AG04450 (cell line): ENCODE measurements at regions not wholly inside any gene's neighbourhood (a gene's known extent, or its start where the extent isn't known, plus 50 kb on each side); places are given as distances from the start of the nearest gene placed in this dataset.

Source experiments
- CTCF ChIA-PET: fragments of 300-600, 350-600 bp; formaldehyde crosslinking; extraction: SDS; loops from one replicate; lab custom pipeline; 2022; ENCODE audit warnings: antibody characterized with exemption, inconsistent platforms; lab: Charles Lee
- POLR2A ChIA-PET: fragments of 350-600 bp; formaldehyde crosslinking; extraction: SDS; loops from one replicate; lab custom pipeline; 2021; ENCODE audit warnings: antibody characterized with exemption, inconsistent platforms; lab: Yijun Ruan, JAX
- DNase-seq: peaks from one replicate; pipeline ENCODE4 v3.0.0-alpha.2; 2011; ENCODE audit warnings: low read depth, low spot score
- H3K27ac ChIP-seq: one replicate; pipeline ENCODE4 v1.5.1; 2012; ENCODE audit warnings: low read depth, low read length, control low read depth
- H3K27me3 ChIP-seq: one replicate; pipeline ENCODE4 v1.6.0; 2012; ENCODE audit warnings: low read length; ENCODE audit not compliant: control insufficient read depth, insufficient read depth
- H3K4me3 ChIP-seq: 2 replicates; pipeline ENCODE4 v1.5.1; 2011; ENCODE audit warnings: mild to moderate bottlenecking, low read depth, low read length, control low read depth
- H3K9me3 ChIP-seq: 2 replicates; pipeline ENCODE4 v1.5.1; 2012; ENCODE audit warnings: low read length; ENCODE audit not compliant: control insufficient read depth, insufficient read depth
- CTCF ChIP-seq: IDR thresholded peaks from 2 replicates; pipeline ENCODE4 v1.5.1; 2011; ENCODE audit warnings: low read depth, low read length, control low read depth, inconsistent platforms

DNA sequence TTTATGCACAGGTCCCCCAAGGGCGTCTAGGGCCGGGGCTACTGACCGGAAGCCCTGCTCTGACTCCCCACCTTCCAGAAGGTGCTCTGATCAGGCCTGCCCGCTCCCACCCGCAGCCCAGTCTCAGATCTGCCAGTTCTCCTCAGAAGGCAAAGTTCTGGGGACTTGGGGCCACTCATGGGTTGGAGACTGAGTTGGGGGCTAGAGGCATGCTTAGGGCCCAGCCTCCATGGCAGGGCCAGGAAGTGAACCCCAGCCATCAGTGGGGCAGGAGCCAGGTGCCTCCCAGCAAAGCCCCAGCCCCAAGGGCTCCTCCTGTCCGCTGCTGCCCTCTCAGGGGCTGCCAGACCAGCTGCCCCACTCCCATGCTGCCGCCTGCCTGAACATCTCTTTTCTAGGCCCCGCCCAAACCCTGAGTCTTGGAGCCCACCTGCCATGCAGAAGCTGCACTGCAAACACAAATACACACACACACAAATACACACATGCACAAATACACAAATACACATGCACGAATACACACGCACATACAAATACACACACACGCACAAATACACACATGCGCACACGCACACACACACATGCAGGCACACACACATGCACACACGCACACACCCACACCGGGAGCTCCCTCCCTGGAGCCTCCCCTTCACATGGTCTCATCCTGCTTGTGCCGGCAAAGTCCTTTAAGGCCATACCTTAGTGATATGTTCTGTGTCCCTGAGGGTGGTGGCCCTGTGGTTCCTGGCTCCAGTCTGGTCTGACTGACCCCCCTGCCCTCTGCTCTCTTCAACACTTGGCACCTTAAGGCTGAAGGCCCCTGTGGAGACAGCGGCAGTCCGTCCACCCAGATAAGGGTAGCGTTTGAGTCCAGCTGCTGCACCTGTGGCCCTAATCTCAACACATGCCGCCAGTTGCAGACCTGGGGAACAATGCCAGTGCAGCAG lies 59.2 kb upstream of the KLF13 start:
- Histone ChIP-seq H3K4me3 (no peak overlapping the region), H3K9me3 (no peaks in the 10 kb centered on the region), H3K27ac (no peak overlapping the region), H3K27me3 (no peaks in the 10 kb centered on the region)
- POLR2A ChIA-PET, result no interaction called here
- DNase-seq, result no peak
- no peak for TF ChIP-seq CTCF
- CTCF ChIA-PET, result interaction anchor here (1.0 kb wide), 1 partner anchor 14 kb away, joined by 3 read pairs; no protein-coding TSS in a partner anchor

- no peaks in the 10 kb centered on the region for H3K9me3 ChIP-seq
- TF ChIP-seq CTCF, result no peak
- CTCF ChIA-PET, result interaction anchor here (1.0 kb wide), 1 partner anchor 14 kb away, joined by 3 read pairs; no protein-coding TSS in a partner anchor
- DNase-seq, result no peak
- POLR2A ChIA-PET, result no interaction called here
- H3K4me3 ChIP-seq, result no peak overlapping the region
- H3K27ac ChIP-seq, result no peak overlapping the region
- no peaks in the 10 kb centered on the region for H3K27me3 ChIP-seq
Observed at GRCh38 chr15:31268108-31268501, 58.5 kb upstream of the KLF13 start.

- ChIA-PET CTCF (interaction anchor here (1.4 kb wide), 1 partner anchor 220 kb away, joined by 3 read pairs; no protein-coding TSS in a partner anchor), POLR2A (no interaction called here)
- DNase-seq, result no peak
- no peak overlapping the region for H3K4me3 ChIP-seq
- no peaks in the 10 kb centered on the region for H3K9me3 ChIP-seq
- H3K27ac ChIP-seq, result no peak overlapping the region
- no peak for TF ChIP-seq CTCF
- no peaks in the 10 kb centered on the region for H3K27me3 ChIP-seq
Observed at GRCh38 chr15:31268911-31269784, 57.5 kb upstream of the KLF13 start.

- ChIA-PET CTCF (interaction anchor here (0.9 to 1.4 kb wide), 2 partner anchors 21 to 219 kb away, joined by 3 read pairs; no protein-coding TSS in a partner anchor), POLR2A (no interaction called here)
- TF ChIP-seq CTCF, result no peak
- H3K27ac ChIP-seq, result no peak overlapping the region
- no peak overlapping the region for H3K4me3 ChIP-seq
- no peaks in the 10 kb centered on the region for H3K27me3 ChIP-seq
- H3K9me3 ChIP-seq, result no peaks in the 10 kb centered on the region
- no peak for DNase-seq
Observed at GRCh38 chr15:31269816-31270575, 56.6 kb upstream of the KLF13 start.
